IMR-90 (cell line): ENCODE measurements at regions not wholly inside any gene's neighbourhood (a gene's known extent, or its start where the extent isn't known, plus 50 kb on each side); places are given as distances from the start of the nearest gene placed in this dataset.

ENCODE experiments used
- ATAC-seq: fragments of 200-7000 bp; cut with Tn5 transposase; 2 replicates; pipeline ENCODE4 v1.9.1; 2020; ENCODE audit warnings: low read depth, mild to moderate bottlenecking, moderate library complexity
- BruUV-seq: library from RNA; stranded (reverse); fragments of 400-500 nt; replicated peaks from 2 replicates; lab custom pipeline; 2021; lab: Mats Ljungman, UMichigan
- CTCF ChIA-PET: fragments of 300-600 bp; formaldehyde crosslinking; extraction: SDS; loops from one replicate; lab custom pipeline; 2021; ENCODE audit warnings: antibody characterized with exemption; lab: Yijun Ruan, JAX
- POLR2A ChIA-PET: fragments of 300-600 bp; sonication (Branson Sonifier 250); formaldehyde crosslinking; loops from one replicate; lab custom pipeline; 2022; ENCODE audit warnings: antibody characterized with exemption; ENCODE audit not compliant: unreplicated experiment; lab: Charles Lee
- DNase-seq: peaks from one replicate; pipeline ENCODE4 v3.0.0; 2013
- H2AFZ ChIP-seq: replicated peaks from 2 replicates; pipeline ENCODE3; 2013; ENCODE audit warnings: low read length, mild to moderate bottlenecking; ENCODE audit not compliant: poor library complexity
- H2AK5ac ChIP-seq: 2 replicates; pipeline ENCODE4 v1.6.1; 2013; ENCODE audit warnings: low read depth, low read length, inconsistent platforms
- H2AK9ac ChIP-seq: replicated peaks from 2 replicates; pipeline ENCODE3; 2013; ENCODE audit warnings: mild to moderate bottlenecking, low read depth, low read length, moderate library complexity; ENCODE audit not compliant: poor library complexity
- H2BK120ac ChIP-seq: 2 replicates; pipeline ENCODE4 v1.6.1; 2013; ENCODE audit warnings: low read depth, low read length, inconsistent platforms
- H2BK15ac ChIP-seq: 3 replicates; pipeline ENCODE4 v1.6.1; 2013; ENCODE audit warnings: low read depth, low read length, inconsistent platforms
- H2BK20ac ChIP-seq: 2 replicates; pipeline ENCODE4 v1.6.1; 2013; ENCODE audit warnings: low read depth, mild to moderate bottlenecking, inconsistent platforms, low read length, moderate library complexity
- H2BK5ac ChIP-seq: 2 replicates; pipeline ENCODE4 v1.6.1; 2013; ENCODE audit warnings: mild to moderate bottlenecking, low read depth, low read length, inconsistent platforms; ENCODE audit not compliant: poor library complexity, severe bottlenecking
- H3K14ac ChIP-seq: replicated peaks from 2 replicates; pipeline ENCODE4 v1.6.1; 2013; ENCODE audit warnings: low read depth, low read length, inconsistent platforms
- H3K18ac ChIP-seq: 2 replicates; pipeline ENCODE4 v1.6.1; 2013; ENCODE audit warnings: low read depth, low read length, control low read depth
- H3K23ac ChIP-seq: 2 replicates; pipeline ENCODE4 v1.6.1; 2013; ENCODE audit warnings: low read depth, low read length, inconsistent platforms
- H3K27ac ChIP-seq: 2 replicates; pipeline ENCODE4 v1.5.1; 2013; ENCODE audit warnings: mild to moderate bottlenecking, control low read depth, low read length; ENCODE audit not compliant: insufficient read depth
- H3K27me3 ChIP-seq: 2 replicates; pipeline ENCODE4 v1.6.1; 2013; ENCODE audit warnings: low read length; ENCODE audit not compliant: control insufficient read depth, insufficient read depth
- H3K36me3 ChIP-seq: 2 replicates; pipeline ENCODE4 v1.6.1; 2013; ENCODE audit warnings: low read length, mixed read lengths; ENCODE audit not compliant: control insufficient read depth, insufficient read depth
- H3K4ac ChIP-seq: 2 replicates; pipeline ENCODE4 v1.6.1; 2013; ENCODE audit warnings: low read depth, low read length, inconsistent platforms
- H3K4me1 ChIP-seq: 2 replicates; pipeline ENCODE4 v1.6.1; 2013; ENCODE audit warnings: low read length, mixed read lengths; ENCODE audit not compliant: control insufficient read depth, insufficient read depth
- H3K4me2 ChIP-seq: 2 replicates; pipeline ENCODE4 v1.6.1; 2013; ENCODE audit warnings: low read depth, mild to moderate bottlenecking, control low read depth, low read length, moderate library complexity
- H3K4me3 ChIP-seq: 2 replicates; pipeline ENCODE4 v1.5.1; 2013; ENCODE audit warnings: low read depth, mild to moderate bottlenecking, control low read depth, low read length, moderate library complexity; ENCODE audit not compliant: insufficient read depth
- H3K56ac ChIP-seq: 2 replicates; pipeline ENCODE4 v1.6.1; 2013; ENCODE audit warnings: low read length, inconsistent platforms; ENCODE audit not compliant: insufficient read depth; ENCODE audit errors: extremely low read depth
- H3K79me1 ChIP-seq, 2 experiments: 2 replicates each; pipeline ENCODE4 v1.6.1; 2013; ENCODE audit warnings: low read length in 2 of 2, inconsistent platforms in 1 of 2, low read depth in 1 of 2
- H3K9ac ChIP-seq: 2 replicates; pipeline ENCODE4 v1.6.1; 2013; ENCODE audit warnings: low read depth, low read length, control low read depth
- H3K9me1 ChIP-seq: 2 replicates; pipeline ENCODE4 v1.6.1; 2013; ENCODE audit warnings: low read length, inconsistent platforms; ENCODE audit not compliant: insufficient read depth
- H3K9me3 ChIP-seq: 2 replicates; pipeline ENCODE4 v1.6.1; 2013; ENCODE audit warnings: low read length; ENCODE audit not compliant: control insufficient read depth, insufficient read depth
- H4K20me1 ChIP-seq: 2 replicates; pipeline ENCODE4 v1.6.1; 2013; ENCODE audit warnings: low read length, inconsistent platforms; ENCODE audit not compliant: insufficient read depth
- H4K5ac ChIP-seq: 2 replicates; pipeline ENCODE4 v1.6.1; 2013; ENCODE audit warnings: mild to moderate bottlenecking, low read depth, low read length, control low read depth
- H4K8ac ChIP-seq, 2 experiments: 2 replicates each; pipeline ENCODE4 v1.6.1; 2013; ENCODE audit warnings: low read depth in 2 of 2, low read length in 2 of 2, control low read depth in 1 of 2, inconsistent platforms in 1 of 2
- H4K91ac ChIP-seq: 2 replicates; pipeline ENCODE4 v1.6.1; 2013; ENCODE audit warnings: low read depth, low read length, inconsistent platforms; ENCODE audit not compliant: insufficient read depth
- BHLHE40 ChIP-seq: fragments of 150-350 bp; IDR thresholded peaks from 2 replicates; pipeline ENCODE4 v1.6.1; 2016; ENCODE audit warnings: mild to moderate bottlenecking, low read depth, low read length
- CEBPB ChIP-seq: IDR thresholded peaks from 2 replicates; pipeline ENCODE4 v1.6.1; 2012; ENCODE audit warnings: low read depth, low read length, improper control_type of control experiment
- FOS ChIP-seq: fragments of 150-350 bp; IDR thresholded peaks from 2 replicates; pipeline ENCODE4 v1.6.1; 2016; ENCODE audit warnings: low read depth, low read length
- MAFK ChIP-seq: IDR thresholded peaks from 2 replicates; pipeline ENCODE4 v1.6.1; 2012; ENCODE audit warnings: low read depth, low read length, improper control_type of control experiment
- MAZ ChIP-seq: IDR thresholded peaks from 2 replicates; pipeline ENCODE4 v1.6.1; 2012; ENCODE audit warnings: low read depth, mild to moderate bottlenecking, low read length, improper control_type of control experiment, moderate library complexity, borderline replicate concordance
- MXI1 ChIP-seq: IDR thresholded peaks from 2 replicates; pipeline ENCODE4 v1.6.1; 2012; ENCODE audit warnings: low read depth, mild to moderate bottlenecking, low read length, moderate library complexity, borderline replicate concordance
- NFE2L2 ChIP-seq: fragments of 150-350 bp; IDR thresholded peaks from 2 replicates; pipeline ENCODE4 v1.6.1; 2016; ENCODE audit warnings: low read depth, mild to moderate bottlenecking, low read length
- POLR2A ChIP-seq: IDR thresholded peaks from 2 replicates; pipeline ENCODE4 v1.6.1; 2012; ENCODE audit warnings: mild to moderate bottlenecking, low read depth, low read length
- RAD21 ChIP-seq: IDR thresholded peaks from 2 replicates; pipeline ENCODE4 v1.6.1; 2012; ENCODE audit warnings: low read length, improper control_type of control experiment
- RCOR1 ChIP-seq: IDR thresholded peaks from 2 replicates; pipeline ENCODE4 v1.6.1; 2012; ENCODE audit warnings: mild to moderate bottlenecking, low read length, improper control_type of control experiment; ENCODE audit not compliant: insufficient replicate concordance
- RFX5 ChIP-seq: IDR thresholded peaks from 2 replicates; pipeline ENCODE4 v1.8.0; 2012; ENCODE audit warnings: low read depth, mild to moderate bottlenecking, low read length, moderate library complexity
- SMC3 ChIP-seq: fragments of 150-350 bp; IDR thresholded peaks from 2 replicates; pipeline ENCODE4 v1.6.1; 2016; ENCODE audit warnings: low read depth, mild to moderate bottlenecking, antibody characterized with exemption, low read length, moderate library complexity
- USF2 ChIP-seq: fragments of 150-350 bp; IDR thresholded peaks from 2 replicates; pipeline ENCODE4 v1.6.1; 2017; ENCODE audit warnings: mild to moderate bottlenecking, antibody characterized with exemption, low read length, low read depth
- WGBS, 2 experiments: methylation state at CpG; one replicate each; pipeline versions ENCODE4 v1.1.5 to v1.1.7; 2013; ENCODE audit warnings: missing lambda C conversion rate in 2 of 2; ENCODE audit not compliant: insufficient read length in 1 of 2; ENCODE audit errors: extremely low coverage in 2 of 2; 5-methylcytosine and 5-hydroxymethylcytosine counted together
- dilution Hi-C: fragments of 300-500 bp; cut with HindIII; formaldehyde crosslinking; loops from one replicate; pipeline ENCODE4 v1.14.3; 2018; ENCODE audit warnings: low sequenced_read_pairs; ENCODE audit not compliant: unreplicated experiment
- in situ Hi-C: fragments of 300-500 bp; cut with MboI; formaldehyde crosslinking; loops from 3 replicates; pipeline ENCODE4 v1.14.3; 2019; ENCODE audit warnings: low sequenced_read_pairs, inconsistent platforms, mixed read lengths
- intact Hi-C: fragments of 100-400 bp; cut with micrococcal nuclease; formaldehyde crosslinking; loops from 2 replicates; pipeline ENCODE4 v1.10.0; 2022
- TF ChIP-seq, protein P1 (sequence below): fragments of 150-350 bp; IDR thresholded peaks from 2 replicates; pipeline ENCODE4 v1.6.1; 2016; ENCODE audit warnings: low read depth, mild to moderate bottlenecking, low read length, moderate library complexity, borderline replicate concordance
- TF ChIP-seq, protein P2 (sequence below): conservative IDR thresholded peaks from 2 replicates; pipeline ENCODE4 v1.5.1; 2012; ENCODE audit warnings: mild to moderate bottlenecking, low read depth, low read length, improper control_type of control experiment

- POLR2A ChIA-PET: no interaction called here
- no peak overlapping the region for H3K4ac ChIP-seq
- no peak overlapping the region for H3K4me2 ChIP-seq
- H3K9me3 ChIP-seq: no peaks in the 10 kb centered on the region
- CTCF ChIA-PET: no interaction called here
- H3K56ac ChIP-seq: no peak overlapping the region
- no peaks in the 10 kb centered on the region for H3K9me1 ChIP-seq
- no peak overlapping the region for H2BK120ac ChIP-seq
- no peak overlapping the region for H2AFZ ChIP-seq
- no peak overlapping the region for H3K27ac ChIP-seq
- dilution Hi-C loops (no loop called here), intact Hi-C loops (no loop called here), in situ Hi-C loops (loop anchor here (25.0 kb wide), 1 partner anchor 706 kb away; no protein-coding TSS in a partner anchor)
- no TSS peak for BruUV-seq
- H3K18ac ChIP-seq: no peak overlapping the region
- H3K9ac ChIP-seq: no peak overlapping the region
- H3K4me1 ChIP-seq: no peaks in the 10 kb centered on the region
- no peak overlapping the region for H4K91ac ChIP-seq
- H3K27me3 ChIP-seq: no peaks in the 10 kb centered on the region
- H4K5ac ChIP-seq: no peak overlapping the region
- H4K8ac ChIP-seq: no peak overlapping the region
- no peak overlapping the region for H3K4me3 ChIP-seq
- H2BK20ac ChIP-seq: no peak overlapping the region
- H3K23ac ChIP-seq: no peak overlapping the region
- H4K20me1 ChIP-seq: no peaks in the 10 kb centered on the region
- no peak overlapping the region for H2AK9ac ChIP-seq
- no peak overlapping the region for H2AK5ac ChIP-seq
- no CpG with 5 or more reads among the region's 2 CpGs for WGBS, 2 experiments
- no peak overlapping the region for H2BK15ac ChIP-seq
- TF ChIP-seq, protein P1, sequence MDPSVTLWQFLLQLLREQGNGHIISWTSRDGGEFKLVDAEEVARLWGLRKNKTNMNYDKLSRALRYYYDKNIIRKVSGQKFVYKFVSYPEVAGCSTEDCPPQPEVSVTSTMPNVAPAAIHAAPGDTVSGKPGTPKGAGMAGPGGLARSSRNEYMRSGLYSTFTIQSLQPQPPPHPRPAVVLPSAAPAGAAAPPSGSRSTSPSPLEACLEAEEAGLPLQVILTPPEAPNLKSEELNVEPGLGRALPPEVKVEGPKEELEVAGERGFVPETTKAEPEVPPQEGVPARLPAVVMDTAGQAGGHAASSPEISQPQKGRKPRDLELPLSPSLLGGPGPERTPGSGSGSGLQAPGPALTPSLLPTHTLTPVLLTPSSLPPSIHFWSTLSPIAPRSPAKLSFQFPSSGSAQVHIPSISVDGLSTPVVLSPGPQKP: no peak
- TF ChIP-seq POLR2A (no peak), FOS (no peak), MAFK (no peak), RFX5 (no peak), CEBPB (no peak), NFE2L2 (no peak), RAD21 (no peak), SMC3 (no peak), MAZ (no peak), BHLHE40 (no peak), RCOR1 (no peak), USF2 (no peak), MXI1 (no peak)
- TF ChIP-seq, protein P2, sequence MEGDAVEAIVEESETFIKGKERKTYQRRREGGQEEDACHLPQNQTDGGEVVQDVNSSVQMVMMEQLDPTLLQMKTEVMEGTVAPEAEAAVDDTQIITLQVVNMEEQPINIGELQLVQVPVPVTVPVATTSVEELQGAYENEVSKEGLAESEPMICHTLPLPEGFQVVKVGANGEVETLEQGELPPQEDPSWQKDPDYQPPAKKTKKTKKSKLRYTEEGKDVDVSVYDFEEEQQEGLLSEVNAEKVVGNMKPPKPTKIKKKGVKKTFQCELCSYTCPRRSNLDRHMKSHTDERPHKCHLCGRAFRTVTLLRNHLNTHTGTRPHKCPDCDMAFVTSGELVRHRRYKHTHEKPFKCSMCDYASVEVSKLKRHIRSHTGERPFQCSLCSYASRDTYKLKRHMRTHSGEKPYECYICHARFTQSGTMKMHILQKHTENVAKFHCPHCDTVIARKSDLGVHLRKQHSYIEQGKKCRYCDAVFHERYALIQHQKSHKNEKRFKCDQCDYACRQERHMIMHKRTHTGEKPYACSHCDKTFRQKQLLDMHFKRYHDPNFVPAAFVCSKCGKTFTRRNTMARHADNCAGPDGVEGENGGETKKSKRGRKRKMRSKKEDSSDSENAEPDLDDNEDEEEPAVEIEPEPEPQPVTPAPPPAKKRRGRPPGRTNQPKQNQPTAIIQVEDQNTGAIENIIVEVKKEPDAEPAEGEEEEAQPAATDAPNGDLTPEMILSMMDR: no peak
- H3K36me3 ChIP-seq: no peaks in the 10 kb centered on the region
- DNase-seq: no peak
- no peak overlapping the region for H2BK5ac ChIP-seq
- no peaks in the 10 kb centered on the region for H3K79me1 ChIP-seq
- ATAC-seq: no peak
- H3K14ac ChIP-seq: no peak overlapping the region
These were observed 411.8 kb upstream of the CDH6 start for GRCh38 chr5:30781643-30782042.
